CD4-positive, alpha-beta T cell treated with Interleukin-4 for 1 hour (primary cell): ENCODE measurements at regions not wholly inside any gene's neighbourhood (a gene's known extent, or its start where the extent isn't known, plus 50 kb on each side); places are given as distances from the start of the nearest gene placed in this dataset.

ENCODE experiments used
- DNase-seq, 2 donors: peaks; one replicate each; pipeline ENCODE4 v3.0.0-alpha.2; 2020 to 2022

DNA sequence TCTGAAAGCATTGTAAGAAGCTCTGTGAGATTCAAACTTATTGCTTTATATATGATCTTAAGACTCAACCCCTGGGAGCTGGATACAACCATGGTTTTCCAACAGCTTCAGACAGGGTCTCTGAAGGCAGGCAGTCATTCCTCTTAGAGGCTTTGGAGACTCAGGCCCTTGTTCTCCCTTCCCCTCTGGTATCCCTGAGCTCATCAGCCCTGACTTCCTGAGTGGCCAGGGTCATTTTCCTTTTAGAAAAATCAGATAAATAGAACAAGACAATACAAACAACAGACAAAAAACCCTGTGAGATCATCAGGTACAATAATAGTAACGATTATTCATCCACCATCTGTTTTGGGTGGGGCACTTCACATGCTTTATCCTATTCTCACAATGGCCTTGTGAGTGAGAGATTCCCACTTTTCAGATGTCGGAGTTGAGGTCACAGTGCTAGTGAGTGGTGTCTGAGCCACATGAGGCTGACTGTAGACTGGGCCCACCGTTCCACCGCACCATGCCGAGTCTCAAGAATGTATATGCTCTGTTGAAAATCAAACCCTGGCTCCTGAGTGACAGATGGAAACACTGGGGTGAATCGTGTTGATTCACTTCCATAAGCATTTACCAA is 144.2 kb downstream of the CXCL12 start:
- DNase-seq = no peak

DNA sequence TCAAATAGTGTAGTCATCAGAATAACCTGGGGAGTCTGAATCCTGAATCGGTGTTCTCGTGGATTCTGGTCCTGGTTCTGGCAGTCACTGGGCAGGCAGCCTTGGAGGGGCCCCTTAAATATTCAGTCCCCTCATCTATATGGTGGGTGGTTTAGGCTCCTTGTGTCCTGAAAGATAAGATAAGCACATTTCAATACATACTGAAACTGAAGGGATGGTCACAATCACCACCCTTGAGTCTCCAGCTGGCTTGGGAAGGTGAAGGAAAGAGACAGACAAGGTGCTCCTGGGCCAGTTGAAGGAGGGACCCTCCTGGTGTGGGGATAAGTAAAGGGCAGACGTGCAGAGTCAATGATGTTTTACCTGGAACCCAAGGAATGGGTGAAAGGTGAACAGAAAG is 146.7 kb downstream of the CXCL12 start:
- no peak for DNase-seq

DNA sequence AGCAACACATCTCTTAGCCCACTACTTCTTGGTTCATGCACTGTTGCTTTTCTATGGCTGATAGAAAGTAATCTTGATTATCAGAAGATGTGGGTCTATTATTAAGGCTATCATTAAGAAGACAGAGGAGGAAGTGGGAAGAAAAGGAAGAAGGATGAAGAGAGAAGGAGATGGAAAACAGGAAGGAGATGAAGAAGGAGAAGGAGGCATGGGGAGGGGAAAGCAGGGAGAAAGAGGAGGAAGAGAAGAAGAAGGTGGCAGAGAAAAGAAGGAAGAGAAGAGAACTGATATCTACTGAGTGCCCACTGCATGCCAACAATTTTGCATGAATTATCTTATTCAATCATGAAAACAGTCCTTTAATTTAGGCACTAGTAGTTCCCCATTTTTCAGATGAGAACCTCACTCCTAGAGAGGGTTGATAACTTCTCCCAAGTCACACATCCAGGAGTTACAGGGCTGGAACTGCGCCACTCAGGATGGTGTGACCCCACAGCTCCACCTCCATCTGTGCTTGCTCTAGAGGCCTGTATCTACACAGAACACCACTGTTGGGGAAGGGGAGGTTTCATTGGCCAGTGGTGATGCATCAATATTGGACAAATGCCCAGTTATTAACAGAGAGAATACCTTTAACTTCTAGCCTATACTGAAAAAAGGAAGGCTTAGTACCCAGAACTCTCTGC is 147.4 kb downstream of the CXCL12 start:
- no peak for DNase-seq

DNA sequence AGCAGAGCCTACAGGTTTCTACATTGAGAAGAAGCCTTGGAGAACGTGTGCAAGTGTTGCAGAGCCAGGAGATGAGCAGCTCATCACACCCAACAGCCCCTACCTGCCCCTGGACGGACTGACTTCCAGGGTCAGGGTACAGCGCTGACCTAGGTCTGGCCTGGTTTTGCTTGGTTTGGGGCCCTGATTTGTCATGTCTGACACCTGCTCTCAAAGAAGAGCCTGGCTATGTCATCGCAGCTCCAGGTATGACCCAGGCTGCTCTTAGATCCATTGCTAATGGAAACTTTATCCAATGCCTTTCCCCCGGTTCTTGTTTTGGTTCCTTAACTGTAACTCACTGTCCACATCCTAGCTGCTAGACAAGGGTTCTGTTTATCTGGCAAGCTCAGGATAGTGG is 149.5 kb downstream of the CXCL12 start:
- DNase-seq = no peak

DNA sequence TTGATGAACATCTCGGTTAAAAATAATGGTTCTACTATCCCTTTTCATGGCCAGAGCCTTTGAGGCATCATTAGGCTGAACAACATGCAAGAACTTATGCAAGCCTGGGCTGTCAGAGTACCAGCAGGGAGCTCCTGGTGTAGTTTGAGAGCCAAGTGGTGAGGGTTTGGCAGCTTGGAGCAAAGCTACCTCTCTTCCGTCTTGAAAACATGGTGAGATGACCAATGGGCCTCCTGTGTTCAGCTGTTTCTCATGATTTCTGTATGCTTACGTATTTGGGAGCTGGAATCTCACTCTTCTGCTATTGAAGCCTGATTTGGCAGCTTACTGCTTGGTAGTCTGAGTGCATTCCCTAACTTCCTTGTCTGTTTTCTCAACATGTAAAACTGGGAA is 150.4 kb downstream of the CXCL12 start:
- DNase-seq = no peak

DNA sequence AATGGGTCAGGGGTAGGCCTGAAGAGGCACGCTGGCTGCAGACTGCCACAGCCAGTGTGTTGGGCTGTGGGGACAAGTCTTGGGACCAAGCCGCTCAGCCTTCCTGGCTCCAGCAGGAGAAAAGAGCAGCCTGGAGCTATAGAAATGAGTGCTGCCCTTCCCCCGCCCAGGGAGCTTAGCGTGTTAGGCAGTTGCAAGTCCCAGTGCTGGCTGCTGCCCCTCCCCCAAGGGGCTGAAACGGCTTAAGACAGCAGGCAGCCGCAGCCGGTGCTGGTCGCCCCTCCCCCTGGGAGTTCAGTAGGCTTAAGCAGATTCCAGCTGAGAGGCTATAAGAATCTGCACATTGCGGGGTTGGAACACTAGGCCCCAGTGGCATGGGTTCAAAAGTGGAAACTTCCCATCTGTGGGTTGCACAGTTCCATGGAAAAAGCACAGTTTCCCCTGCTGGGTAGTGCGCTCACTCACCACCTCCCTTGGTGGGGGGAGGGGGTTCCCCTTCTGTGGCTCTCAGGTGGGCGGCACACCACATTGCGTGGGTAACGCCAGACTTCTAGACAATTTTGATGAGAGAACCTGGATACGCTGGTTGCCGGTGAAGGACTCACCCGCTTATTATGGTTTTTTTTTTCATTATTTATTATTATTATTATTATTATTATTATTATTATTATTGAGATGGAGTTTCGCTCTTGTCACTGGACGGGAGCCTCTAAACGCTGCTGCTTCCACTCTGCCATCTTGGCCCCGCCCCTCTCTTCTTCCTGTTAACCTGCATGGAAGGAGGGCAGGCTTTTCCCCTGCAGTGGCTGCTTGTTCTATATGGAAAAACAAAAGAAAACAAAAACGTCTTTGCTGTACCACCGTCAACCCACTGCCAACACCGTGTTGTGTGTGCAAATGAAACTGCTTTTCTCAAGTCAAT is 151.1 kb downstream of the CXCL12 start:
- DNase-seq = no peak

DNA sequence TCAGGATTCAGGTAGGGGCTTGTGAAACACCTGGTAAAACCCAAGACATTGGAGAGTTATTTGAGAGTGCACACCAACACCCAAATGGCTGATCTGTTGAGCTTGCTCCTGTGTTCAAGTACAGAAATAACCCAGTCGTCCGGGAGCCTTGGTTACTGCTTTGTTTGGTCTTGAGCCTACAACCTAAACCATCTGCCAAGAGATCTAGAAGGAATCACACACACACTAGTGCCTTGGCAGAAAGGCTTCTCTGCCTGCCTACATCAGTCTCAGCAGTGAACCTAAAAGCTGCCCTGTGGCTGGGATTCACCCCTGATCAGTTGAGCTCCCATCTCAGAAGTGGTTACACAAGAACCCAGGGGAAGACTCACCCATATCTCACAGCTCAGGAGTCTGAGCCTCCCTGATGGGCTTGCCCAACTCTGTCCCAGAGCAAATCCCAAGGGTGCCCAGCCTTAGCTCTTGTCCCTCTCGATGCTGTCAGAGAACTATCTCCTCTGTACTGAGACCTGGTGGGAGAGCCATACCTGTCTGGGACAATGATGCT is 167.6 kb downstream of the CXCL12 start:
- no peak for DNase-seq

DNA sequence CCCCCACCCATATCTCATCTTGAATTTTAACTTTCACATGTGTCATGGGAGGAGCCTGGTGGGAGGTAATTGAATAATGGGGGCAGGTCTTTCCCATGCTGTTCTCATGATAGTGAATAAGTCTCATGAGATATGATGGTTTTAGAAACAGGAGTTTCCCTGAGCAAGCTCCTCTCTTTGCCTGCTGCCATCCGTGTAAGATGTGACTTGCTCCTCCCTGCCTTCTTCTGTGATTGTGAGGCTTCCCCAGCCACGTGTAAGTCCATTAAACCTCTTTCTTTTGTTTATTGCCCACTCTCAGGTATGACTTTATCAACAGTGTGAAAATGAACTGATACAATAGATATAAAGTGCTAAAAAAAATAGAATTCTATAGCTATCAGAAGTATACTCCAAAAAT is 168.8 kb downstream of the CXCL12 start:
- DNase-seq = no peak

DNA sequence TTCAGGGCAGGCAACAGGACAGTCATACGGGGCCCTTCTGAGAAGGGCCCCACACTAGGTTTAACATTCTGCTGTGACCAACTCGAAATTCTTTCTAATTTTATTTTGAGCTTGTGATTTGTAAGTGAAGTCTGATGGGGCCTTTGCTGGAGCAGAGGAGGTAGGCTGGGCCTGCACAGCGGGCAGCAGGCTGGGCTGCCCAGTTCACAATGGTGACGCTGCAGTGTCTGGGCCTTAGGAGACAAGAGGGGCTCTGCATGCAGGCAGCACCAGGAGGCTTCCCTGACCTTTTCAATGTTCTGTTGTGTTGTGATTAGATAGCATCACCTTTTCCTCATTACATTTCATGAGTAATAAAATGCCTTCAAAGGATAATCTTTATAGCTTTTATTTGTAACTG is 175.1 kb downstream of the CXCL12 start:
- DNase-seq = no peak

DNA sequence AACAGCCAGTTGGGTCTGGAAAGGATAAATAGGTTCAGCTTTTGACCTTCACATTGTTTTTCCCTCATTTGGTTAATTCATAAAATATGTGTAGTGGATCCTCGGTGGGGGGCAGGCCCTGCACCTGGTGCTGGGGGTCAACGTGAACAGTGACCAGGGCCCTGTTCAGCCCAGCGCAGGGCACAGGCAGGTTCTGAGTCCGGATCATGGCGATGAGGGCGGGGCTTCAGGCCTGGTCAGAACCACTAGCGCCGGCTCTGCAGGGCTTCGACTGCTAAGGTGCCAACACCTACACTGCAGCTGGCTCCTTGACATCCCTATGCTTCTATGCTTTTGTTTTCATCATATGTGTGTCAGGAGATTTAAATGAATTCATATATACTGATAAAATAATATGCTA is 177.7 kb downstream of the CXCL12 start:
- no peak for DNase-seq

DNA sequence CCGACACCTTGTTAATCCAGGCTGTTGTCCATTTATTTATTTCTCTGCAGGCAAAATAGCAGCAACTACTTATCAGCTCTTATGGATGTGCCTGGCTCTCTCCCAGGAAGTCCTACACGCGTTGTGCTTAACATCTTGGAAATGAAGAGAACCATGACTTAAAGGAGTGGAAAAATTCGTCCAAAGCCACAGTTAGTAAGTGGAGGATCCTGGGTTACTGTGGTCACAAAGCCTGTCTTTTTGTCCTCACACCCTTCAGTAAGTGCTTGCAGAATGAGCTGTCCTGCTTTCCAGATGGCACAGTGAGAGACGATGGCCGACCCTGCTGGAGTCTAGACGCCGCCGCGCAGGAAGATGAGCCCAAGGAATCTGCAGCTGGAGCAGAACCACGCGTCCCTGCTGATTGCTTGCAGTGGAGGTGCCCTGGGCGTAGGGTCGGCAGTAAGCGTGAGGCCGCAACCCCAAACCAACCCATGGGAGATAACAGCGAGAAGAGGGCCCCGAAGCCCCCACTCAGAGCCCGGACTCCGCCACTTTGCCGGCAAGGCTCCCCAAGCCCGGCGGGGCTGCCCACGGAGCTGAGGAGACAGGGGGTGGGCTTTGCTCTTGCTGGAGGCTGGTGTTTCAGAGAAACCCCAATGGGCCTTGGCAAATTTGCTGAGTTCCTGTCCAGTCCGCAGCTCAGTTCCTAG is 178.6 kb downstream of the CXCL12 start:
- no peak for DNase-seq

DNA sequence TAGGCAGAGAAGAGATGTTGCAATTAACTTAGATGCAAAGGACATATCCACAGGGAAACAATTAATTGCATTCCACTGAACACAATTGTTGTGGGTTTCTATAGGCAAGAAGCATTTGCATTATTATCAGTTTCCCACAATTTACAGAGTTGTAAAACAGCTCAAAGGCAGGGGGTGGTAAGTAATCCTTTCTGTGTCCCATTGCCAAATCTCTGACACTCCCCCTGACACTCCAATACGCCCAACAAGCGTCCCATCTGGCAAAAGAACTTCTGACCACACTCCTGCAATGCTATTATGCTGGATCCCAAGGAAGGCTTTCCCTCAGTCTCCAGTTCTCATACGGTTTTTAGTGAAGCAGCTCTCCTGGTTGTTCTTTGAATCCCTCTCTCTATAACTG is 179.8 kb downstream of the CXCL12 start:
- no peak for DNase-seq

DNA sequence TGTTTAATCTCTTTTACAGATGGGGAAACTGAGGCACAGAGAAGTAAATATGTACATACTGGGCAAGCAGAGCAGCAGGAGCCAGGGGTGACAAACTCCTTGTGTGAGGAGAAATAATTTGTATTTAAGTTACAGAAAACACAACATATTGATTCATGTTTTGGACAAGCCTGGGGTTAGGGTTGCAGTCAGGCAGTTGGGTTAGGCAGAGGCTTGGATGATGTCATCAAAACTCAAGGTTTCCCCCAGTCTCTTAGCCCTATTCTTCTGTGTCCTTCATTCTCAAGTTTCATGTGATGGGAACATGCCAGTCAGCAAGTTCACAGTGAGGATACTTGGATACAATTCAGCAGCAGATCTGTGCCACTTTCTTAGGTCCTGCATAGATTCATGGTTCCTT is 181.4 kb downstream of the CXCL12 start:
- DNase-seq = no peak

DNA sequence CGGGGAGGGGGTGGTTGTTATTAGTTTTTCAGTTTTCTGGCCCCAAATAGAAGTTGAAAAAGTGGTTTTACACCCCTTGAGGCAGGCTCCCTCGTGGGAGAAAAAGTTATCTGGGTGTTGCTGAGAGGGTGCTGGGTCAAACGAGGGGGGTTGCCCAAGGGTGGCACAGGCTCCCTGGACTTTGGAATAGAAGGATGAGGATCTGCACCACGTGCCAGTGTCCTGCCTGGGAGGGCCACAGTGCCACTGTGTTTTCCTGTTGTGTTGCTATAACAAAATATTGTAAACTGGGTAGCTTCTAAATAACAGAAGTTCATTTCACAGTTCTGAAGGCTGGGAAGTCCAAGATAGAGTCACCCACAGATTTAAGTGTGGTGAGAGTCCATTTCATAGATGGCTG is 181.9 kb downstream of the CXCL12 start:
- no peak for DNase-seq

DNA sequence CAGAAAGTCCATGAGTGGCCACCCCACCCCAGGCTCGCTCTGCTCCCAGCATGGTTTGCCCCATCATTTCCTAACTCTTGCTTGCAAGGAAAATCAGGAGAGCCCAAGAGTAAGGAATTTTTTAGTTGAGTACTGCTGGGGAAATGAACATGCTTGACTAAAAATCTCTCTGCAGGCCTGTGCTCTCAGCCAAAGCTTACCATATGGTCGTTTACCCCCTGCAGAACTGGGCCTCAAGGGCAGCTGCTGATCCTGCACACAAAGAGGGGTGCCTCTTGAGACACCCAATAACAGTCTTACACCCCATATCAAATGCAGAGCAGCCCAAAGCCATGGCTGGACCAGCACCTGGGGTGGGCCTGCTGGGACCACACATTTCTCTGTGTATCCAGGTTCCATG is 183.2 kb downstream of the CXCL12 start:
- no peak for DNase-seq

DNA sequence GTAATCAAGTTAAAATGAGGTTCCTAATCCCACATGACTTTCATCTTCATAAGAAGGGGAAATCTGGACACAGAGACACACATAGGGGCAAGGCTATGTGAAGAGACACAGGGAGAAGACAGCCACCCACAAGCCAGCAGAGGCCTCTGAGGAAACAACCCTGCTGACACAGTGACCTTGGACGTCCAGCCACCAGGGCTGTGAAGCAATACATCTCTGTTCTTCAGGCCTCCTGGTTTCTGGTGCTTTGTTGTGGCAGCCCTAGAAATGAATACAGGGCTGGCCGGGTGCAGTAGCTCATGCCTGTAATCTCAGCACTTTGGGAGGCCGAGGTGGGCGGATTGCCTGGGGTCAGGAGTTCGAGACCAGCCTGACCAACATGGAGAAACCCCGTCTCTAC is 183.9 kb downstream of the CXCL12 start:
- no peak for DNase-seq

DNA sequence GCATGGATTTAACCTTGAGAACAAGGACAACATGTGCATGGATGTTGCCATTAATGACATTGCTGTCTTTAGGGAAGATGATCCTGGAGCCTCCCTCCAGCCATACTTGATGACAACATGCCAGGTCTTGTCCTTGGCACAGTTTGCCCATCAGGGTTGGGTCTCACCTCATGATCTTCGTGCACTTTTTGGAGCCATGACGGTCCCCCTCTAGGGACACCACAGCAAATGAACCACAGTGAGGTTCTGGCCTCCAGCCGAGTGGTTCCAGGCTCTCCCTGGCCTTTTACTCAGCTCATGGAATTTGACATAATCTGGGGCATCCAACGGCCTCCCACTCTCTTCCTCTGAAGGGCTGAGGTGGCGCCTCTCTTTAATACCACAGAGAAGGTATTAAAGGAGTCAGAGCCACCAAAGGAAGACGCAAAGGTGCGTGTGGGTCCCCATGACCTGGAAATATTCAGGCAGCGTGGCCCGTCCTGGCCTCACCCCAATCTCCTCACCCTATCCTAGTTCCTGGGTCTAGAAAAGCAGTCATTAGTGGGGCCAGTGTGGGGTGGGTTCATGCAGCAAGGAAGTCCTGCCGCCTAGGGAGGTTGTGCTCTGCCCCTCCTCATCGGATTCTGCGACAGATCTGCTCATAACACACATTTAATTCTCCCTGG is 184.8 kb downstream of the CXCL12 start:
- no peak for DNase-seq

DNA sequence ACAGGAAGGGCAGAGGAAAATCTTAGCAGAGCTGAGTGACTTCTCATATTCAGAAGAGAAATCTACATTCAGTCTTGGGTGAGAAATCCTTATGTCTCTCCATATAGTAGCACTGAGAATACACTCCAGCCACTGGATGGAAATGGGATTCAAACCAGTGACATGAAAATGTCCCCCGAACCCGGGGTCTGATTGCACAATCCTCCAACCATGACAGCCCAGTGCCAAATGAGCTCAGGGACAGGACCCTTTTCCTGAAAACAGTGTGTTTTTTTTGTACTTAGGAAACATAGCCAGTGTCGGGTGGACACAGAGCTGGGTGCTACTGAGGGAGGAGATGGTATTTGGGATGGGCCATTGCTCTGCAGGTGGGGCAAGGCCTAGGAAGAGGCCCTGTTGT is 185.6 kb downstream of the CXCL12 start:
- DNase-seq = no peak

DNA sequence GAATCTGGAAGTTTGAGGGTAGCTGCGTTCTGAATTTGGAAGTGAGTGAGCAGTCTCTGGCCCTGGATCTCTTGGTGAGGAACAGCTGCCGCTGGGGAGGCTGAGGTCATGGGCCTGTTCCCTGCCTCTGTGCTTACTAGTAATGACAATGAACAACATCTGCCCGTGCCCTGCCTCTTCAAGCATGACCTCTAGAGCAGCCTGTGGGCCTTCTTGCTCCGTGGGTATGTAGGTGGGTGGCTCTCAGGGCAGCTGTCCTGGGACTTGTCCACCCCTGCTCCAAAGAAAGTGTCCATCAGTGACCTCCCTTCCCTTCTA is 186.2 kb downstream of the CXCL12 start:
- no peak for DNase-seq

DNA sequence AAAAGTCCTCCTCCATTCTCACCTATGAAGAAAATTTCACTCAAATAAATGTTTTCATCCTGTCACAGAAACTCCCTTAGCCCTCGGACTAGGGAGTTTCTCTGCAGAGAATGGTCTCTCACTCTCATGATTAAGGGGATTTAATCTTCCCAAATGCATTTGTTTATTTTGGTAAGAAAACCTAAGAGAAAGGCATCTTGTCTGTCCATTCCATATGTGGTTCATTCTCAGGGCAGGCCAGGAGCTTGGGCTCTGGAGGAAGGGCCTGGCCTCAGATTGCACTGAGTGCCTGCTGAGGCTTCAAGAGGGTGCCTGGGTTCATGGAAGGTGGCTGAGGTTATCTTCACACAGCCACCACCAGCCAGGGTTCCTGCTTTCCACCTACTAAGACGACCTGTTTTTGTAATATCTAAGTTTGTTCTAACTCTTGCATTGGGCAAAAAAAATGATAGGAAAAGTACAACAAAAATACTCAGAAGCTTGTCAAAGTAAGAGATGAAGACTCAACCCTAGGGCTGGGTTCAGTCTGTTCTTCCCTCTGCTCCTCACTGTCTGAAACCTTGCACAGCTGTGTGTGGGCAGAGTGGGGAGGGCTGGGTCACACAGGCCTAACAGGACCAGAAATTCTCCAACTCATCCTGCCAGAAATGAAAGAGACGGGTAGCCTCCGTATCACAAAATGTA is 186.7 kb downstream of the CXCL12 start:
- DNase-seq = no peak

DNA sequence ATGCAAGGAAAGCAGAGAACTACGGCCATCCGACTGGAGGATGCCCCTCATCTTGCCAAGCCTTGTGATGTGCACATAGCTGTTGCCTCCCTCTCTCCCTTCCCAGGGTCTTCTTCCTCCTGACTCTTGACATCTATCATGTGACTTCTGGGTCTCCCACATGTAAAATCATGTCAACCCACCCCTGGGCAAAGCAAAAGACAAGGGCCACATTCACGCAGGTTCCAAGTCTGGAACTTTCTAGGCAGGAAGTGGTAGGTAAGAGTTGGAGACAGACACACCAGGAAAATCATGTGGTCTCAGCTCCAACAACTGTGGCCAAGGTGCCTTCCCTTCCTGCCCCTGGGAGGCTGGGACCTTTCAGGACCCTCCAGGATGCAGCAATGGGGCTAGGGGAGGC is 187.3 kb downstream of the CXCL12 start:
- no peak for DNase-seq

DNA sequence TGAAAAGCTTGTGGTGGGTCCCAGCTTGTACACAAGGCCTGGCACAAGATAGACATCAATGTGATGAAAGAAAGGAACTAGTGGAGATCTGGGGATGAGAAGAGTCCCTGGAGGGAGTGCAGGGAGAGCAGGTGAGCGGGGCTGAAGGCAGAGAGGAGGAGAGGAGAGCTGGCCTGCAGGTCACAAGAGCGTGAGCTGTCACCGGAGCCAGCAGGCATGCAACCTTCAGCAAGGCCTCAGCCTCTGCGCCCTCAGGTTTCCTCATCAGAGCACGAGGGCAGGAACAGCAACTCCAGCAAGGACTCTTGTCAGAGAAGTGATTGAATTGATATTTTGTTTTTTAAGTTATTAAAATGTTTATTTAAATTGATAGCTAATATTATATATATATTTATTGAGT is 188.6 kb downstream of the CXCL12 start:
- no peak for DNase-seq
